HG02885 (cell line): ENCODE measurements at regions not wholly inside any gene's neighbourhood (a gene's known extent, or its start where the extent isn't known, plus 50 kb on each side); places are given as distances from the start of the nearest gene placed in this dataset.

Source experiments
- ATAC-seq: cut with Tn5 transposase; IDR thresholded peaks from one replicate; pipeline ENCODE4 v1.9.1; 2021; ENCODE audit warnings: mild to moderate bottlenecking; ENCODE audit not compliant: unreplicated experiment, poor library complexity

GRCh38 chr11:122187373-122188165 is 71.6 kb upstream of the BLID start:
- no peak for ATAC-seq

GRCh38 chr11:122186439-122187080 is 70.5 kb upstream of the BLID start:
- ATAC-seq: no peak

- no peak for ATAC-seq
Measured at GRCh38 chr11:122183933-122184332, 67.9 kb upstream of the BLID start.

GRCh38 chr11:122181893-122182292 is 65.9 kb upstream of the BLID start:
- ATAC-seq: no peak

- no peak for ATAC-seq
Measured at GRCh38 chr11:122181372-122181771, 65.4 kb upstream of the BLID start.

GRCh38 chr11:122179961-122180834 is 64.2 kb upstream of the BLID start:
- ATAC-seq: no peak

GRCh38 chr11:122178795-122179194 is 62.8 kb upstream of the BLID start:
- ATAC-seq: no peak

GRCh38 chr11:122177238-122177637 is 61.2 kb upstream of the BLID start:
- ATAC-seq: no peak

GRCh38 chr11:122176651-122177050 is 60.6 kb upstream of the BLID start:
- ATAC-seq: no peak

GRCh38 chr11:122175306-122175705 is 59.3 kb upstream of the BLID start:
- no peak for ATAC-seq

- no peak for ATAC-seq
Measured at GRCh38 chr11:122173587-122173986, 57.6 kb upstream of the BLID start.

GRCh38 chr11:122173074-122173450 is 57.0 kb upstream of the BLID start:
- no peak for ATAC-seq

GRCh38 chr11:122172352-122173073 is 56.5 kb upstream of the BLID start:
- no peak for ATAC-seq

- no peak for ATAC-seq
Measured at GRCh38 chr11:122170815-122171475, 54.9 kb upstream of the BLID start.

- ATAC-seq: no peak
Measured at GRCh38 chr11:122168218-122168617, 52.2 kb upstream of the BLID start.

- no peak for ATAC-seq
Measured at GRCh38 chr11:122167100-122167499, 51.1 kb upstream of the BLID start.

- ATAC-seq: no peak
Measured at GRCh38 chr11:122165607-122166371, 49.8 kb upstream of the BLID start.
